ENCODE measurements at regions not wholly inside any gene's neighbourhood (a gene's known extent, or its start where the extent isn't known, plus 50 kb on each side); places are given as distances from the start of the nearest gene placed in this dataset.

GRCh38 chr21:17414766-17415165 lies 98.1 kb upstream of the CXADR start:
- no peak for TF ChIP-seq CTCF (IDR thresholded peaks at IDR 0.05; ENCODE audit: extremely low read depth, missing control alignments)
- DNase-seq (ENCODE audit: low spot score), result no peak

GRCh38 chr21:17416139-17416538 lies 96.7 kb upstream of the CXADR start:
- no peak for DNase-seq (ENCODE audit: low spot score)
- no peak for TF ChIP-seq CTCF (IDR thresholded peaks at IDR 0.05; ENCODE audit: extremely low read depth, missing control alignments)

GRCh38 chr21:17422931-17423330 lies 89.9 kb upstream of the CXADR start:
- TF ChIP-seq CTCF (IDR thresholded peaks at IDR 0.05; ENCODE audit: extremely low read depth, missing control alignments), result no peak

GRCh38 chr21:17427157-17427556 lies 85.7 kb upstream of the CXADR start:
- DNase-seq (ENCODE audit: low spot score), result no peak

More at GRCh38 chr21:17422931-17423330, 89.9 kb upstream of the CXADR start:
- no peak for DNase-seq (ENCODE audit: low spot score)

GRCh38 chr21:17427831-17428483 lies 84.9 kb upstream of the CXADR start:
- no peak for TF ChIP-seq CTCF (IDR thresholded peaks at IDR 0.05; ENCODE audit: extremely low read depth, missing control alignments)
- DNase-seq (ENCODE audit: low spot score), result no peak

More at GRCh38 chr21:17427157-17427556, 85.7 kb upstream of the CXADR start:
- no peak for TF ChIP-seq CTCF (IDR thresholded peaks at IDR 0.05; ENCODE audit: extremely low read depth, missing control alignments)

GRCh38 chr21:17428484-17428869 lies 84.4 kb upstream of the CXADR start:
- DNase-seq (ENCODE audit: low spot score), result no peak
- no peak for TF ChIP-seq CTCF (IDR thresholded peaks at IDR 0.05; ENCODE audit: extremely low read depth, missing control alignments)

GRCh38 chr21:17428980-17429379 lies 83.9 kb upstream of the CXADR start:
- no peak for DNase-seq (ENCODE audit: low spot score)
- TF ChIP-seq CTCF (IDR thresholded peaks at IDR 0.05; ENCODE audit: extremely low read depth, missing control alignments), result no peak

Data from GM20000 (cell line).